SK-N-MC (cell line): ENCODE measurements at regions not wholly inside any gene's neighbourhood (a gene's known extent, or its start where the extent isn't known, plus 50 kb on each side); places are given as distances from the start of the nearest gene placed in this dataset.

Experiments
- EZH2 ChIP-seq: fragments of 200-600 bp; sonication (generic); IDR thresholded peaks from one replicate; pipeline ENCODE4 v1.6.1; 2017; ENCODE audit warnings: antibody characterized with exemption
- FOXP2 ChIP-seq: optimal IDR thresholded peaks from 2 replicates; pipeline ENCODE3; 2011; ENCODE audit warnings: mild to moderate bottlenecking, moderate library complexity; ENCODE audit not compliant: insufficient read depth; ENCODE audit errors: extremely low read length, control extremely low read depth
- POLR2AphosphoS5 ChIP-seq: IDR thresholded peaks from 2 replicates; pipeline ENCODE4 v1.6.1; 2012; ENCODE audit warnings: mild to moderate bottlenecking, low read depth, low read length, borderline replicate concordance

DNA sequence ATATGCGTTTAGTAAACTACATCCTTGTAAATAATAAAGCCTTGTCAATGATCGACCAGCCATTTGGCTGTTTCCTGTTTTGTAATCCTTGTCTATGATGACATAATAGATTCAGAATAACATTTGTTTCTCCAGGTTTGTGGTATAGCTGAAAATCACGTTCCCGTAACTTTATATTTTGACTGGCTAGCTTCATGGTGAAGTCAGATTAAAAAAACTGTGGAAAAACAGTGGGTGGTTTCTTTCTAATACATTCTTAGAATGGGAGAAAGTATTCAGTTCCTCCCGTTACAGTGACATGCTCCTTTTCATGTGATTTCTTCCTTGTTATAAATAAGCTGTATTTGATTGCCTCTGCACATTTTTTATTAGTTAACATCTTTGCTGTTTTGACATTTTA, 366.9 kb downstream of the NYAP2 start:
- no peak for TF ChIP-seq EZH2
- TF ChIP-seq POLR2AphosphoS5 = no peak
- TF ChIP-seq FOXP2 = no peak
